HL-60 (cell line): ENCODE measurements at regions not wholly inside any gene's neighbourhood (a gene's known extent, or its start where the extent isn't known, plus 50 kb on each side); places are given as distances from the start of the nearest gene placed in this dataset.

Experiments used
- DNase-seq, 2 experiments: peaks; one replicate each; pipeline ENCODE4 v3.0.0-alpha.2; 2010 to 2020; ENCODE audit warnings: low read depth in 1 of 2, low spot score in 1 of 2
- H3K27ac ChIP-seq: fragments of 250-450 bp; sonication (Bioruptor Pico); replicated peaks from 2 replicates; pipeline ENCODE4 v1.5.1; 2020; ENCODE audit warnings: mild to moderate bottlenecking, moderate library complexity
- H3K27me3 ChIP-seq: fragments of 250-450 bp; sonication (Bioruptor Pico); 2 replicates; pipeline ENCODE4 v1.5.1; 2021; ENCODE audit warnings: mild to moderate bottlenecking, moderate library complexity; ENCODE audit not compliant: insufficient read depth, poor library complexity, severe bottlenecking
- H3K4me3 ChIP-seq: replicated peaks from 2 replicates; pipeline ENCODE4 v1.5.1; 2011; ENCODE audit warnings: mild to moderate bottlenecking, control low read depth, low read length; ENCODE audit not compliant: insufficient read depth
- GABPA ChIP-seq: IDR thresholded peaks from 2 replicates; pipeline ENCODE4 v1.6.1; 2012; ENCODE audit warnings: low read depth
- POLR2AphosphoS5 ChIP-seq: IDR thresholded peaks from 2 replicates; pipeline ENCODE4 v1.6.1; 2012; ENCODE audit warnings: low read depth
- SPI1 ChIP-seq: IDR thresholded peaks from 2 replicates; pipeline ENCODE4 v1.6.1; 2012; ENCODE audit warnings: low read depth, mild to moderate bottlenecking, borderline replicate concordance
- TF ChIP-seq, protein P1 (sequence below): IDR thresholded peaks from one replicate; pipeline ENCODE4 v1.5.1; 2011; ENCODE audit warnings: low read length, control low read depth, inconsistent platforms; ENCODE audit not compliant: insufficient read depth
- TF ChIP-seq, protein P2 (sequence below): IDR thresholded peaks from 2 replicates; pipeline ENCODE4 v1.6.1; 2012; ENCODE audit warnings: low read depth; ENCODE audit not compliant: insufficient replicate concordance

DNA sequence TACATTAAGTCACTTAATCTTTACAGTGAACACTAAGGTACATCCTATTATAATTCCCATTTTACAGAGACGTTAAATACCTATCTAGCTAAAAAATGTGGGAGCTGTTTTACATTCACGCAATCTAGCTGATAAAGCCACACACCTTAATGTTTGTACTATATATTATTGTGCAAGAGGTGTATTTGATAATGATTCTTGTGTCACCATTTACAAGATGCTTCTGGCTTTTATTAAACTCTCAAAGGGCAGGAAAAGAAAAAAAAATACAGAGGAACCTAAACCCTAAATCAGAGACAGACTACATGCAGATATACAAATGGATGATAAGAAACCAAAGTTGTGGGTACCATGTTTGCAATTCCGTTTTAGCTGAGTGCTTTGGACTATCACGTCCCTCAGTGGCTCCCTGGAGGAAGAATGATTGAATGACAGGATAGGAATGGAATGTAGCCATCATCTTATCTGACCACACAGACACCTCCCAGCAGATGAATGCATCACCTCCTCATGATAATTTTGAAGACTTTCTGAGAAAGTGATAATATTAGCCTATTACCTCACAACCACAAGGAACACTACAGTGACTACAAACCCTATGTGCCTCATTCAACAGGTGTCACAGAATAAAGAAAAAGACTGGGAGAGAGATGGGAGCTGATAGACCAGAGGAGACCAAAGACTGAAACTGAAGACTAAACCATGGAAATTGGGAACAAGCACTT, 230.5 kb upstream of the SERP2 start:
- no peak overlapping the region for H3K27ac ChIP-seq
- no peak overlapping the region for H3K4me3 ChIP-seq
- TF ChIP-seq, protein P1, sequence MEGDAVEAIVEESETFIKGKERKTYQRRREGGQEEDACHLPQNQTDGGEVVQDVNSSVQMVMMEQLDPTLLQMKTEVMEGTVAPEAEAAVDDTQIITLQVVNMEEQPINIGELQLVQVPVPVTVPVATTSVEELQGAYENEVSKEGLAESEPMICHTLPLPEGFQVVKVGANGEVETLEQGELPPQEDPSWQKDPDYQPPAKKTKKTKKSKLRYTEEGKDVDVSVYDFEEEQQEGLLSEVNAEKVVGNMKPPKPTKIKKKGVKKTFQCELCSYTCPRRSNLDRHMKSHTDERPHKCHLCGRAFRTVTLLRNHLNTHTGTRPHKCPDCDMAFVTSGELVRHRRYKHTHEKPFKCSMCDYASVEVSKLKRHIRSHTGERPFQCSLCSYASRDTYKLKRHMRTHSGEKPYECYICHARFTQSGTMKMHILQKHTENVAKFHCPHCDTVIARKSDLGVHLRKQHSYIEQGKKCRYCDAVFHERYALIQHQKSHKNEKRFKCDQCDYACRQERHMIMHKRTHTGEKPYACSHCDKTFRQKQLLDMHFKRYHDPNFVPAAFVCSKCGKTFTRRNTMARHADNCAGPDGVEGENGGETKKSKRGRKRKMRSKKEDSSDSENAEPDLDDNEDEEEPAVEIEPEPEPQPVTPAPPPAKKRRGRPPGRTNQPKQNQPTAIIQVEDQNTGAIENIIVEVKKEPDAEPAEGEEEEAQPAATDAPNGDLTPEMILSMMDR = no peak
- TF ChIP-seq, protein P2, sequence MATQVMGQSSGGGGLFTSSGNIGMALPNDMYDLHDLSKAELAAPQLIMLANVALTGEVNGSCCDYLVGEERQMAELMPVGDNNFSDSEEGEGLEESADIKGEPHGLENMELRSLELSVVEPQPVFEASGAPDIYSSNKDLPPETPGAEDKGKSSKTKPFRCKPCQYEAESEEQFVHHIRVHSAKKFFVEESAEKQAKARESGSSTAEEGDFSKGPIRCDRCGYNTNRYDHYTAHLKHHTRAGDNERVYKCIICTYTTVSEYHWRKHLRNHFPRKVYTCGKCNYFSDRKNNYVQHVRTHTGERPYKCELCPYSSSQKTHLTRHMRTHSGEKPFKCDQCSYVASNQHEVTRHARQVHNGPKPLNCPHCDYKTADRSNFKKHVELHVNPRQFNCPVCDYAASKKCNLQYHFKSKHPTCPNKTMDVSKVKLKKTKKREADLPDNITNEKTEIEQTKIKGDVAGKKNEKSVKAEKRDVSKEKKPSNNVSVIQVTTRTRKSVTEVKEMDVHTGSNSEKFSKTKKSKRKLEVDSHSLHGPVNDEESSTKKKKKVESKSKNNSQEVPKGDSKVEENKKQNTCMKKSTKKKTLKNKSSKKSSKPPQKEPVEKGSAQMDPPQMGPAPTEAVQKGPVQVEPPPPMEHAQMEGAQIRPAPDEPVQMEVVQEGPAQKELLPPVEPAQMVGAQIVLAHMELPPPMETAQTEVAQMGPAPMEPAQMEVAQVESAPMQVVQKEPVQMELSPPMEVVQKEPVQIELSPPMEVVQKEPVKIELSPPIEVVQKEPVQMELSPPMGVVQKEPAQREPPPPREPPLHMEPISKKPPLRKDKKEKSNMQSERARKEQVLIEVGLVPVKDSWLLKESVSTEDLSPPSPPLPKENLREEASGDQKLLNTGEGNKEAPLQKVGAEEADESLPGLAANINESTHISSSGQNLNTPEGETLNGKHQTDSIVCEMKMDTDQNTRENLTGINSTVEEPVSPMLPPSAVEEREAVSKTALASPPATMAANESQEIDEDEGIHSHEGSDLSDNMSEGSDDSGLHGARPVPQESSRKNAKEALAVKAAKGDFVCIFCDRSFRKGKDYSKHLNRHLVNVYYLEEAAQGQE = no peak
- no peak for TF ChIP-seq POLR2AphosphoS5
- TF ChIP-seq GABPA = no peak
- no peak for TF ChIP-seq SPI1
- H3K27me3 ChIP-seq = no peaks in the 10 kb centered on the region
- no peak for DNase-seq

DNA sequence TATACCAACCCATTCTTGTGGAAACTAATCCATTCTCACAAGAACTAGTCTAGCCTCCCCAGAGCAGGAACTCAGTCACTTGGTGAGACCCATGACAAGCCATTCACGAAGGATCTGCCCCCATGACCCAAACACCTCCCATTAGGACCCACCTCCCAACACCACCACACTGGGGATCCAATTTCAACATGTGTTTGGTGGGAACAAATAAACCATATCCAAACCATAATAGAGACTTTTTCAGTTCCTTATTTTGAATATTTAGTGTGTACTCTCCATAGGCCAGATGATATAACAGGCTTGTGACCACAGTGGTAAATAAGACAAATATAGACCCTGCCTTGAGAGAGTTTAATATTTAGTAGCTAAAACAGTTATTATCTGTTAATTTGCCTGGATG, 227.5 kb upstream of the SERP2 start:
- Histone ChIP-seq H3K4me3 (no peak overlapping the region), H3K27me3 (no peaks in the 10 kb centered on the region), H3K27ac (no peak overlapping the region)
- TF ChIP-seq GABPA (no peak), POLR2AphosphoS5 (no peak), SPI1 (no peak)
- TF ChIP-seq, protein P2 = no peak
- TF ChIP-seq, protein P1 = no peak
- no peak for DNase-seq

DNA sequence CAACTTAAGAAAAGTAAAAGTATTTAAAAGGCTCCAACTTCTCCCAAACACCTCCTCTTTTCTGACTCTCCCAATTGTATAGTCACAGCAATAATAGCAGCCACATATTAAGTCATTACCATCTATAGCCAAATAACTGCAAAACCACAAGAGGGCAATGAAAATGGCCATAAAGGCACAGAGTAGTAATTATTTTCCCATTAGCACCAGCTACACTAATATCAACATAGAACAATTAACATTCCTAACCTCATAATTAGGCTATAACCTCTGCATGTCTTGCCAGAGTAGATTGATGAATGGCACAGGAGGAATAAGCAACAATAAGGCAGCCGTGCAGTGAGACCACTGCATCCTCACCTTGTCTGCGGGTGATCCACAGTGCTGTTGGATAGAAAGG, 226.4 kb upstream of the SERP2 start:
- Histone ChIP-seq H3K27me3 (no peaks in the 10 kb centered on the region), H3K27ac (no peak overlapping the region), H3K4me3 (no peak overlapping the region)
- no peak for TF ChIP-seq SPI1
- TF ChIP-seq, protein P2 = no peak
- no peak for TF ChIP-seq GABPA
- no peak for TF ChIP-seq POLR2AphosphoS5
- TF ChIP-seq, protein P1 = no peak
- DNase-seq = no peak
